GM13977 (cell line): ENCODE measurements at regions not wholly inside any gene's neighbourhood (a gene's known extent, or its start where the extent isn't known, plus 50 kb on each side); places are given as distances from the start of the nearest gene placed in this dataset.

Experiments
- DNase-seq: peaks from one replicate; pipeline ENCODE4 v3.0.0; 2012; ENCODE audit warnings: low spot score
- in situ Hi-C: fragments of 300-500 bp; cut with MboI; formaldehyde crosslinking; loops from one replicate; pipeline ENCODE4 v1.12.0; 2022; ENCODE audit warnings: low sequenced_read_pairs, low pct_unique_long_range_greater_than_20kb, mixed read lengths, inconsistent platforms; ENCODE audit not compliant: unreplicated experiment
- TF ChIP-seq, protein P1 (sequence below): IDR thresholded peaks from 2 replicates; pipeline ENCODE4 v1.5.1; 2012; ENCODE audit warnings: mild to moderate bottlenecking, control low read depth; ENCODE audit not compliant: insufficient read depth; ENCODE audit errors: extremely low read depth, missing control alignments

DNA sequence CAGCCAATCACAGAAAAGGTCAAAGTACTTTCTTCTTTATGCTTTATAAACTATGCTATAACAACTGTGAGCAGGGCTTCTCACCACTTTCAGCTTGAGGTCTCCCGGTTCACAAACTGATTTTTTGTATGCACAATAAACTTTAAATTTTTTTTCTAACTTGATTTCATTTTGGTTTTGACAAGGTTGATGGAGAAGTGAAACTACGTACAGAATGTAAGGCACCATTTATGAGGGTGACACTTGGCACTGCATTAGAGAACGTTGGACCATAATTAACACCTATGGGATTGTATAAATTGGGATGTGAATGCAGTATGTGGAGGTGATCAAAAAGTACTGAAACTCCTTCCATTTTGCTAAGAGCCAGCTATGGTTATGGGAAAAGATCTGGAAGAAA, 857.9 kb upstream of the HTR2C start:
- in situ Hi-C loops = no loop called here
- no peak for DNase-seq
- TF ChIP-seq, protein P1, sequence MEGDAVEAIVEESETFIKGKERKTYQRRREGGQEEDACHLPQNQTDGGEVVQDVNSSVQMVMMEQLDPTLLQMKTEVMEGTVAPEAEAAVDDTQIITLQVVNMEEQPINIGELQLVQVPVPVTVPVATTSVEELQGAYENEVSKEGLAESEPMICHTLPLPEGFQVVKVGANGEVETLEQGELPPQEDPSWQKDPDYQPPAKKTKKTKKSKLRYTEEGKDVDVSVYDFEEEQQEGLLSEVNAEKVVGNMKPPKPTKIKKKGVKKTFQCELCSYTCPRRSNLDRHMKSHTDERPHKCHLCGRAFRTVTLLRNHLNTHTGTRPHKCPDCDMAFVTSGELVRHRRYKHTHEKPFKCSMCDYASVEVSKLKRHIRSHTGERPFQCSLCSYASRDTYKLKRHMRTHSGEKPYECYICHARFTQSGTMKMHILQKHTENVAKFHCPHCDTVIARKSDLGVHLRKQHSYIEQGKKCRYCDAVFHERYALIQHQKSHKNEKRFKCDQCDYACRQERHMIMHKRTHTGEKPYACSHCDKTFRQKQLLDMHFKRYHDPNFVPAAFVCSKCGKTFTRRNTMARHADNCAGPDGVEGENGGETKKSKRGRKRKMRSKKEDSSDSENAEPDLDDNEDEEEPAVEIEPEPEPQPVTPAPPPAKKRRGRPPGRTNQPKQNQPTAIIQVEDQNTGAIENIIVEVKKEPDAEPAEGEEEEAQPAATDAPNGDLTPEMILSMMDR = no peak

DNA sequence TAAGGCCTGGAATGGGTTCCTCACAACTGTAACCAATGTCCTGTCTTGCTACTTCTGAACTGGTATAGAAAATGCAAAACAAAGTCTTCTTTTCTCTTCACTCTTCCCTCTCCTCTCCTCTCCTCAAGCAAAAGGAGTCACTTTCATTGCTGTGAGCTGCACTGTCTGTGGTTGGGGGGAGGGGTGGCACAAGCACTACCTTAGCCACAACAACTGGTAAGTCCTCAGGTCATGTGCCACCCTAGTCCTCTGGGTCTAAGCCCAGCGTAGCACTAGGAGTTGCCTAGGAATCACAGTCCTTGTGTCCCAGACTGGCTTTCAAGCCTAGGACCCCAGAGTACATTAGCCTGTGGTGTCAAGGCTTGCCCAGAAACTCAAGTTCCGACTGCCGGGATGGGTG, 859.3 kb upstream of the AMOT start:
- in situ Hi-C loops = no loop called here
- no peak for DNase-seq
- TF ChIP-seq, protein P1 = no peak

DNA sequence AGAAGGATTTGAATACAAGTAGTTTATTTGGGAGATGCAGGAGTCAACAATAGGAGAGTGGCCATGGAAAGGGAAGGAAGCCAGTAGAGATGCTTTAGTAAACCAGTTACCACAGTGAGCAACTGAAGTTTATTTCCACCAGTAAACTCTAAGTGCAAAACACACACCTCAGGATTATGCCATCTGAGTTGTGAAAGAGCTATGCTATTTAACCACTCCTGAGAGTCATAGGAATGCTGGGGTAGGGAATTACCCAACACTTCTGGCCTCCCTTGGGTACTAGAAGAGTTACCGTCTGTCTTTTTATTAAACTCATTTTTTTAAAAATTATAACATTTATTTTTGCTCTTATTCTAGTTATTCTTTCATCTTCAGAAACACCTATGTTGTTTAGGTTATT, 834.6 kb upstream of the AMOT start:
- in situ Hi-C loops = no loop called here
- DNase-seq = no peak
- TF ChIP-seq, protein P1 = no peak

DNA sequence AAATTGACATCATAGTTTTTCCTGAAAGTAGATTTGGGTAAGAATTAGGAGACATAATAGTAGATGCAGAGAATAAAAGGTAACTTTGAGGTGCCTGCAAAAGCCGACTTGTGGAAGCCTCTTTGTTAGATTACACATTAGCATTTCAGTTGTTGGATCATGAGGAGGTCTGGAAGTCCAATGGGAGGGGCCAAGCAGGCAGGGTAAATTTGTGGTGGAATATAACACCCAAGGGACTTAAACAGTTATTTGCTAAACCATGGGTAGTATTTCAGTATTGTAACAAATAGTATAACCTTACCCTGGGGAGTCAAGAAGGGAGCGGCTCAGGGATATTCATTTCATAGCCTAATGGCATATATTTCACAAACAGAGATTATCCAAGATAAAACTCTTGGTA, 810.7 kb upstream of the AMOT start:
- no peak for DNase-seq
- in situ Hi-C loops = no loop called here
- TF ChIP-seq, protein P1 = no peak

DNA sequence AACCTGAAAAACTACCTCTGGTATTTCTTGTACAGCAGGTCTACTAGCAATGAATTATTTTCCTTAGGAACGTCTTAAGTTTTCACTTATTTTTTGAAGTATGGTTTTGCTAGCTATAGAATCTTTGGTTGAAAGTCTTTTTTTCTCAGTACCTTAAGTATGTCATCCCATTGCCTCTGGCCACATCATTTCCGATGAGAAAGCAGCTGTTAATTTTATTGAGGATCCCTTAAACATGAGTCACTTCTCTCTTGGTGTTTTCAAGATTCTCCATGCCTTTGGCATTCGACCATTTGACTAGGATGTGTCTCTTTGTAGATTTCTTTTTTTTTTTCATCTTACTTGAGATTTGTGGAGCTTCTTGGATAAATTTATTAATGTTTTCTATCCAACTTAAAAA, 803.8 kb upstream of the AMOT start:
- no peak for DNase-seq
- TF ChIP-seq, protein P1 = no peak
- in situ Hi-C loops = no loop called here

DNA sequence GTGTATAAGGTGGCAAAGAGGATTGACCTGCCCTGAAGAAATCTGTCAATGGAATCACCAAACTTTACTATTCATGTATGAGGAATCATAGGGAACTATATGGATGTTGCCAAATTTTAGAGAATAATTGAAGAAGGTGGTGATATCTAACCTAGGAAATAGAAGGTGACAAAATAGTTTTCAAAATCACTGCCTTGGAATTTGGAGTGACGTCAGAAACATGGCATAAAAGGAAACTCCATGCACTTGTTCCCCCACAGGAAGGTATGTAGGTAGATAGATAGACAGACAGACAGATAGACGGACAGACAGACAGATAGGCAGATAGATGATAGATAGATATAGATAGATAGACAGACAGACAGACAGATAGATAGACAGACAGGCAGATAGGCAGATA, 793.9 kb upstream of the AMOT start:
- in situ Hi-C loops = no loop called here
- TF ChIP-seq, protein P1 = no peak
- no peak for DNase-seq

DNA sequence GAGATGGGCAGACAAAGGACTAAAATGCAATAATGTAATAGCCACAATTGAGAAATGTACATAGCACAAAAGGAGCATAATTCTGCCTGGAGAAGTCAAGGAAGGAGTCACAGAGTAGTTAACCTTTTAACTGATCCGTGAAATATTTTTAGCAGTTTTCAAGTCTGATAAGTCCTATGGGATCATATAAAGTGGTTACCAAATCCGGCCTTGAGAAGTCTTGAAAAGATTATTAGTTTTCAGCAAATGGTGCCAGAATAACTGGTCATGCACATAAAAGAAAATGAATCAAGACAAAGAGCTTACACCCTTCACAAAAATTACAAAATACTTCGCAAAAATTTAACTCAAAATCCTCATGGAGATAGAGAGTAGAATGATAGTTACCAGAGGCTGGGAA, 788.7 kb upstream of the AMOT start:
- TF ChIP-seq, protein P1 = no peak
- no peak for DNase-seq
- in situ Hi-C loops = no loop called here
